ENCODE measurements at regions not wholly inside any gene's neighbourhood (a gene's known extent, or its start where the extent isn't known, plus 50 kb on each side); places are given as distances from the start of the nearest gene placed in this dataset.

- DNase-seq: no peak
- no peak overlapping the region for H3K18ac ChIP-seq (ENCODE audit: insufficient read length, low read depth, low read length)
- H3K27me3 ChIP-seq (ENCODE audit: insufficient read depth, low read length): no peaks in the 10 kb centered on the region
- H4K5ac ChIP-seq (ENCODE audit: insufficient read length, low read depth, low read length): no peak overlapping the region
- H3K9me3 ChIP-seq (ENCODE audit: control insufficient read depth, low read depth, low read length): no peaks in the 10 kb centered on the region
- no peak overlapping the region for H2BK20ac ChIP-seq (ENCODE audit: low read depth, low read length, poor library complexity, severe bottlenecking)
- TF ChIP-seq CTCF (conservative IDR thresholded peaks at IDR 0.05): no peak
- no peak overlapping the region for H3T11ph ChIP-seq (ENCODE audit: low read length)
- no peak overlapping the region for H2BK5ac ChIP-seq (ENCODE audit: insufficient read length, low read length)
- H3K23ac ChIP-seq (ENCODE audit: insufficient read length, low read depth, low read length): no peak overlapping the region
- H3K4me1 ChIP-seq (ENCODE audit: insufficient read depth, low read length): peaks cover 2% of the 10 kb centered on the region; the same call in 1 of the 2 replicates
- H3K9ac ChIP-seq (ENCODE audit: extremely low read depth, insufficient read length, low read length): no peak overlapping the region
- no peak overlapping the region for H3K27ac Mint-ChIP-seq
- no peaks in the 10 kb centered on the region for H4K20me1 ChIP-seq (ENCODE audit: control insufficient read depth, insufficient read depth, insufficient read length)
- no peak overlapping the region for H2BK15ac ChIP-seq (ENCODE audit: low read depth, low read length)
- no peak overlapping the region for H4K91ac ChIP-seq (ENCODE audit: insufficient read length, low read depth, low read length)
- no peak overlapping the region for H3K4ac ChIP-seq (ENCODE audit: low read depth, low read length)
- no peak overlapping the region for H3K27ac ChIP-seq (ENCODE audit: insufficient read length, low read depth, low read length)
- peaks cover 2 to 5% of the 10 kb centered on the region in 2 experiments; a peak in 3 of 5 replicates for H3K9me3 Mint-ChIP-seq
- peaks cover 10 to 20% of the 10 kb centered on the region in 2 experiments for H3K4me1 Mint-ChIP-seq
- H3K56ac ChIP-seq (ENCODE audit: insufficient read length, low read depth, low read length): no peak overlapping the region
- no peaks in the 10 kb centered on the region for H3K79me2 ChIP-seq (ENCODE audit: insufficient read depth, low read length)
- H2AFZ ChIP-seq (ENCODE audit: low read length): no peak overlapping the region
- H3K79me1 ChIP-seq (ENCODE audit: insufficient read depth, low read depth, low read length, poor library complexity, severe bottlenecking): no peaks in the 10 kb centered on the region
- no peak overlapping the region for H2BK120ac ChIP-seq (ENCODE audit: low read depth, low read length, poor library complexity, severe bottlenecking)
- H4K8ac ChIP-seq (replicated peaks; ENCODE audit: insufficient read length, low read depth, low read length): no peak overlapping the region
- no peak overlapping the region for H3K4me3 Mint-ChIP-seq
- no peak overlapping the region for H2BK12ac ChIP-seq (ENCODE audit: insufficient read length, low read depth, low read length)
- H3K27me3 Mint-ChIP-seq (ENCODE audit: low read depth): no peaks in the 10 kb centered on the region; the same call in none of the 2 replicates
- H3K14ac ChIP-seq (ENCODE audit: insufficient read depth, low read length): no peak overlapping the region
- no peak overlapping the region for H2AK5ac ChIP-seq (ENCODE audit: insufficient read length, low read length)
- H3K36me3 Mint-ChIP-seq (ENCODE audit: insufficient read depth in 1 of 3, low read depth in 3 of 3): peaks cover 0 to 2% (median 0%) of the 10 kb centered on the region in 3 experiments; a peak in 1 of 7 replicates
- WGBS (ENCODE audit: extremely low coverage, insufficient read length, low lambda C conversion rate): no CpG with 5 or more reads among the region's 3 CpGs
- H3K23me2 ChIP-seq (ENCODE audit: insufficient read length, low read depth, low read length, poor library complexity, severe bottlenecking): no peaks in the 10 kb centered on the region
- no peak overlapping the region for H3K4me2 ChIP-seq (ENCODE audit: insufficient read depth, insufficient read length, low read length)
These were observed 128.5 kb upstream of the PFKP start for GRCh38 chr10:2938869-2939268.
